ENCODE measurements at regions not wholly inside any gene's neighbourhood (a gene's known extent, or its start where the extent isn't known, plus 50 kb on each side); places are given as distances from the start of the nearest gene placed in this dataset.

- no peak for TF ChIP-seq CTCF (IDR thresholded peaks at IDR 0.05; ENCODE audit: low read depth, low read length)
- no peaks in the 10 kb centered on the region for H3K27me3 ChIP-seq
- no peaks in the 10 kb centered on the region for H3K9me3 ChIP-seq
- H3K36me3 ChIP-seq: no peaks in the 10 kb centered on the region
- H3K4me1 ChIP-seq: no peaks in the 10 kb centered on the region
- no peak overlapping the region for H3K4me3 ChIP-seq (ENCODE audit: low read depth, low read length)
- DNase-seq: no peak
Observed at GRCh38 chr7:18407385-18407784, 88.2 kb upstream of the HDAC9 start.

DNA sequence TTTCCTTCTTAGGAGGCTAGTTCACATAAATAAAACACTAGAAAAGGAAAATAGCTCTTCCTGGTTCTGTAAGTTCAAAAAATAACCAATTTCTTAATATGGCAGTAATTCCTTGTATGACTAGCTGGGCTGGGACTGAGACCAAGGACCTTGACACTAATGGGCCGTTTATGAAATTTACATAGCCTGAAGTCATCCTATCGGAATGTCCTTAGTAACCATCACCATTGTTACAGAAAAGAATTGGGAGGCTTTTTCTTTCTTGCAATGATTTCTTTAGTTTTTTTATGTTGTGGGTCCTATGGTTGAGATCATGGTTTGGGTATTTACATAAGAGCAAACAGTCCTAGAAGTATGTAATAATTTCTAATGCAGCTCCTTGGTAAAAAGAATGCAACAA, 87.1 kb upstream of the HDAC9 start:
- Histone ChIP-seq H3K27me3 (no peaks in the 10 kb centered on the region), H3K36me3 (no peaks in the 10 kb centered on the region), H3K9me3 (no peaks in the 10 kb centered on the region), H3K4me1 (no peaks in the 10 kb centered on the region), H3K4me3 (ENCODE audit: low read depth, low read length) (no peak overlapping the region)
- DNase-seq: no peak
- TF ChIP-seq CTCF (IDR thresholded peaks at IDR 0.05; ENCODE audit: low read depth, low read length): no peak

DNA sequence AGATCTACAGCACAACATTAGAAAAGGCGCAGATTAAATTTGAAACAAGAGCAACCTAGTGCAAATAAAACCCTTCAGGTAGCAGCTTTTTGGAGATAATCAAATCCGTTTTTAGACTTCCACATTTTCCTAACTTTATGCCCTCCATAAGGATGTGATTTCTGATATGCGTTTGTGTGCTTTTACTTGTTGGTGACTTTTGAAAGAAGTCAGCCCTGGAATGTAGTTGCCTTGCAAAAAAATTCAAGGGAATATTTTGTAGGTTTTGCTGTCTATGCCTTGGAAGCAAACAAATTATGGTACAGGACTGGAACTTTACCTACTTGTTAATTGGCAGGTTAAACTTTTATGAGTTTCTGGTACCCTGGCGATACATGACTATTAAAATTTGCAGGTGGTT, 86.7 kb upstream of the HDAC9 start:
- DNase-seq: no peak
- TF ChIP-seq CTCF (IDR thresholded peaks at IDR 0.05; ENCODE audit: low read depth, low read length): no peak
- no peak overlapping the region for H3K4me3 ChIP-seq (ENCODE audit: low read depth, low read length)

DNA sequence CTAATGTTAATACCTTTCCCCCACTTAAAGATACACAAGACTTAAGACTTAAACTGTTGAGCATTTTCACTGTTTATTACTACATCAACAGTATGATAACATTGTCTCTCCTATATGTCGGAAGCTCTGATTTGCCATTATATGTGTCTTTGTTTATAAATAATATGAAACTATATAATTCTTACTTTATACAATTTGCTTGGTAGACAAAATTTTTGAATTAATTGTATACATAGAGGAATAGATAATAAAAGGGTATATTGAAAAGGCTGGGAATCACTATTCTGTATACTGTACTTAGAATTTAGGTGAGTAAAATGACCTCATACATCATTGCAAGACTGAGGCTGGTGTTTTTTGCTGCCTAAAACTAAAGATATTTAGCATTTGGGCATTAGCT, 82.1 kb upstream of the HDAC9 start:
- H3K4me3 ChIP-seq (ENCODE audit: low read depth, low read length): no peak overlapping the region
- H3K27me3 ChIP-seq: no peaks in the 10 kb centered on the region
- TF ChIP-seq CTCF (IDR thresholded peaks at IDR 0.05; ENCODE audit: low read depth, low read length): no peak
- DNase-seq: no peak
- no peaks in the 10 kb centered on the region for H3K9me3 ChIP-seq
- no peaks in the 10 kb centered on the region for H3K4me1 ChIP-seq
- no peaks in the 10 kb centered on the region for H3K36me3 ChIP-seq

More for the DNA sequence above, 86.7 kb upstream of the HDAC9 start:
- Histone ChIP-seq H3K36me3 (no peaks in the 10 kb centered on the region), H3K27me3 (no peaks in the 10 kb centered on the region), H3K9me3 (no peaks in the 10 kb centered on the region), H3K4me1 (no peaks in the 10 kb centered on the region)

DNA sequence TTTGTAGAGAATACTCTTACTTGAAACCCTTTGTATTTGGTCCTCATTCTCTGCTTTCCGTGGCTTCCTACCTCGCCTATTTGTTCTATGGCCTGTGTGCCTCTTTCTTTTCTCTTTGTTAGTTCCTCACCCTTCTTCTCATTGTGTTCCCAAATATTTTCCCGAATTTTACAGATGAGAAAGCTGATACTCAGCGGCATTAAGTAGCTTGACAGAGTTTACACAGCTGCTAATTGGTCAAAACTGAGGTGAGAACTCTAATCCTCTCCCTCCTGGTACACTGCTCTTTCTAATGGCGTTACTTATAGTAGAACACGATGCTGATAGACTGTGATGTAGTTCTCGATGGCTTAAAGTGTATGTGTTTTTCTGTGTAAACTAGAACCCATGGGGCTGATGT, 80.7 kb upstream of the HDAC9 start:
- no peak for TF ChIP-seq CTCF (IDR thresholded peaks at IDR 0.05; ENCODE audit: low read depth, low read length)
- Histone ChIP-seq H3K36me3 (no peaks in the 10 kb centered on the region), H3K4me3 (ENCODE audit: low read depth, low read length) (no peak overlapping the region), H3K9me3 (no peaks in the 10 kb centered on the region), H3K27me3 (no peaks in the 10 kb centered on the region), H3K4me1 (no peaks in the 10 kb centered on the region)
- no peak for DNase-seq

- Histone ChIP-seq H3K4me3 (ENCODE audit: low read depth, low read length) (no peak overlapping the region), H3K27me3 (no peaks in the 10 kb centered on the region), H3K36me3 (no peaks in the 10 kb centered on the region), H3K4me1 (no peaks in the 10 kb centered on the region; the same call in 1 of the 2 replicates), H3K9me3 (no peaks in the 10 kb centered on the region)
- no peak for TF ChIP-seq CTCF (IDR thresholded peaks at IDR 0.05; ENCODE audit: low read depth, low read length)
- DNase-seq: no peak
Observed at GRCh38 chr7:18416988-18417387, 78.6 kb upstream of the HDAC9 start.

Measured in BE2C (cell line).